HUES64 (cell line): ENCODE measurements at regions not wholly inside any gene's neighbourhood (a gene's known extent, or its start where the extent isn't known, plus 50 kb on each side); places are given as distances from the start of the nearest gene placed in this dataset.

Experiments
- H3K27ac ChIP-seq: 2 replicates; pipeline ENCODE4 v1.7.0; 2013; ENCODE audit warnings: low read depth, low read length, inconsistent platforms
- H3K27me3 ChIP-seq: 2 replicates; pipeline ENCODE4 v1.6.1; 2013; ENCODE audit warnings: mild to moderate bottlenecking, low read length; ENCODE audit not compliant: insufficient read depth
- H3K36me3 ChIP-seq: 2 replicates; pipeline ENCODE4 v1.6.1; 2013; ENCODE audit warnings: mild to moderate bottlenecking, low read length; ENCODE audit not compliant: insufficient read depth
- H3K4me1 ChIP-seq: 2 replicates; pipeline ENCODE4 v1.6.1; 2013; ENCODE audit warnings: mild to moderate bottlenecking, low read length, moderate library complexity; ENCODE audit not compliant: insufficient read depth
- H3K4me3 ChIP-seq: 2 replicates; pipeline ENCODE4 v1.5.1; 2013; ENCODE audit warnings: mild to moderate bottlenecking, low read length, moderate library complexity
- H3K9ac ChIP-seq: 2 replicates; pipeline ENCODE4 v1.6.1; 2013; ENCODE audit warnings: mild to moderate bottlenecking, low read depth, low read length
- H3K9me3 ChIP-seq: 2 replicates; pipeline ENCODE4 v1.6.1; 2013; ENCODE audit warnings: low read depth, low read length; ENCODE audit not compliant: insufficient read depth
- WGBS: fragments of 150-250, 120-280 bp; methylation state at CpG from one replicate; pipeline ENCODE4 v1.1.7; 2013; ENCODE audit warnings: missing lambda C conversion rate; 5-methylcytosine and 5-hydroxymethylcytosine counted together

DNA sequence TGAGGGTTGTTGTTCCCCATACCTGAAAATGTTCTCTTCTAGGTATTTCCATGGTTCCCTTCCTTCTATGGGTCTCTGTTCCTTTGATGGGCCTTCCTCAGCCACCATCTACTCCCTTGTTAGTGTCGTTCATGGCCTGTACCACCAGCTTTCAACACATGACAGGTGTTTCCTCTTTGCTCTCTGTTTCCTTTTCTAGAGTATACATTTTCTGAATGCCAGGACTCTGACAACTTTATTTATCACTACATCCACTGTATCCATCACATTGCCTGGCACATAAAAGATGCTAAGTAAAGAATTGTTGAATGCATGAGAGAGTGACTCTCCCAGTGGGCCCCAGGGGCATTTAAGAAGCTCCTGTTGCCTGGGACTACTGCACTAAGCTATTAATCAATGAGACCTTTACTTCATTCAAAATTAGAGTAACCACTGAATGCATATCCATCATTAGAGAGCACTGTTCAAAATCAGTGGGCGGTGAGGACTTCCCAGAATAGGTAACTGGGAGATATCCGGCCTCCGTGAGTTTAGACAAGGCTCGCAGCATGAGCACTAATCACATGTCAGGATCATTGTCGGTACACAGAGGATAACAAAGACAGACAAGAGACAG lies 255.0 kb downstream of the CBLN1 start:
- no peak overlapping the region for H3K27ac ChIP-seq
- no peaks in the 10 kb centered on the region for H3K36me3 ChIP-seq
- no peaks in the 10 kb centered on the region for H3K27me3 ChIP-seq
- H3K4me3 ChIP-seq = no peak overlapping the region
- peaks cover 20% of the 10 kb centered on the region for H3K4me1 ChIP-seq
- WGBS = 97% methylated on average over 6 of the region's 6 CpGs
- no peak overlapping the region for H3K9ac ChIP-seq
- no peaks in the 10 kb centered on the region for H3K9me3 ChIP-seq

DNA sequence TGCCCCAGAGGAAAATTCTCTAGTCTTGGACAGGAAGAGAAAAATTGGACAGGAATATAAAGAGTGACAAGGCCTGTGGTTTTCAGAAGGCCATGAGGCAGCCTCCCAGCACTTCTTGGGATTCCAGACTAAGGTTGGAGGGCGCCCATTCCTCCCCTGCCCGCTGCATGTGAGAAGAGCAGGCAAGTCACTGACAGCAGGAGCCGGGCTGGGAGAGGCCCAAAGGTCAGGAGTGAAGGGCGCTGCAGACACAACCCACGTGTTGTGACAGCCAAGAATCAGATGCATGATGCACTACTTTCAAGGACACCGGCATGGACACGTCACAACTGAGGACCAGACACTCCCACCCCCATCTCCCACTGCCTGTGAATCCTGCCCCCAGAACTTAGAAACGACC lies 256.7 kb downstream of the CBLN1 start:
- Histone ChIP-seq H3K4me3 (no peak overlapping the region), H3K4me1 (peaks cover 33% of the 10 kb centered on the region), H3K9ac (no peak overlapping the region), H3K9me3 (no peaks in the 10 kb centered on the region), H3K27me3 (no peaks in the 10 kb centered on the region), H3K36me3 (no peaks in the 10 kb centered on the region), H3K27ac (no peak overlapping the region)
- 92% methylated on average over 7 of the region's 8 CpGs for WGBS

DNA sequence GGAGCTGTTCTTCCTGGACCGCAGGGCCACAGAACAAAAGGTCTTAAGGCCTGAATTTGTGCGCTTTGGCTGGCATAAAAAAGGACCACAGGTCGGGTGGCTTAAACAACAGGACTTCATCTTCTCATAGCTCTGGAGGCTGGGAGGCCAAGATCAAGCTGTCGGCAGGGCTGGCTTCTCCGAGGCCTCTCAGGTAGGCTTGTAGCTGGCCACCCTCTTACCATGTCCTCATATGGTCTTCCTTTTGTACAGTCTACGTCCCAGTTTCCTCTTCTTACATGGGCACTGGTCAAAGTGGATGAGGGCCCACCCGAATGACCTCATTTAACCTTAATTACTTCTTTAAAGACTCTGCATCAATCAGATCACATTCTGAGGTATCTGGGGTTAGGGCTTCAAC lies 257.6 kb downstream of the CBLN1 start:
- 96% methylated on average over 7 of the region's 7 CpGs for WGBS
- Histone ChIP-seq H3K9ac (no peak overlapping the region), H3K9me3 (no peaks in the 10 kb centered on the region), H3K36me3 (no peaks in the 10 kb centered on the region), H3K27me3 (no peaks in the 10 kb centered on the region), H3K4me3 (no peak overlapping the region), H3K27ac (no peak overlapping the region), H3K4me1 (peaks cover 37% of the 10 kb centered on the region)

DNA sequence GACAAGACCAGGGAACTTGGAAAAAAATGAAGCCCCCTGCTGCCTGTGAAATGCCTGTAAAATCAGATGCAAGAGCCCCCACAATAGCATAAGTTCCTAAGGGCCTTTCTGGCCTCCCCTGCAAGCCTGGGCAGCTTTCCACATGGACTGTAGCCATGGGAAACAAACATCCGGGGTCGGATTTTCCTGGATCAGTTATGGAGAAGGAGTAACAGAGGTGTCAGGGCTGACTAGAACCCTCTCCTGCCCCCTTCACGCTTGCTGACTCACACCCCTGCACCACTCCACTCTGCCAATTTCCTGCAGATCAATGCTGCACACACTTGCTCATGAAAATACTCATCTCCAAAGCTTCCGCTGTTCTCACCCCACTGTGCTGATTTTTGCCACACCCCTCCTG lies 258.6 kb downstream of the CBLN1 start:
- peaks cover 41% of the 10 kb centered on the region for H3K4me1 ChIP-seq
- peak overlapping the region; percentile 38; the same call in 1 of the 2 replicates for H3K9ac ChIP-seq
- H3K36me3 ChIP-seq = no peaks in the 10 kb centered on the region
- 75% methylated on average over 4 of the region's 4 CpGs for WGBS
- H3K27ac ChIP-seq = 0 out of 2 replicates have a peak overlapping the region, but pooled peaks have one; percentile 36
- no peaks in the 10 kb centered on the region for H3K27me3 ChIP-seq
- no peak overlapping the region for H3K4me3 ChIP-seq
- no peaks in the 10 kb centered on the region for H3K9me3 ChIP-seq

DNA sequence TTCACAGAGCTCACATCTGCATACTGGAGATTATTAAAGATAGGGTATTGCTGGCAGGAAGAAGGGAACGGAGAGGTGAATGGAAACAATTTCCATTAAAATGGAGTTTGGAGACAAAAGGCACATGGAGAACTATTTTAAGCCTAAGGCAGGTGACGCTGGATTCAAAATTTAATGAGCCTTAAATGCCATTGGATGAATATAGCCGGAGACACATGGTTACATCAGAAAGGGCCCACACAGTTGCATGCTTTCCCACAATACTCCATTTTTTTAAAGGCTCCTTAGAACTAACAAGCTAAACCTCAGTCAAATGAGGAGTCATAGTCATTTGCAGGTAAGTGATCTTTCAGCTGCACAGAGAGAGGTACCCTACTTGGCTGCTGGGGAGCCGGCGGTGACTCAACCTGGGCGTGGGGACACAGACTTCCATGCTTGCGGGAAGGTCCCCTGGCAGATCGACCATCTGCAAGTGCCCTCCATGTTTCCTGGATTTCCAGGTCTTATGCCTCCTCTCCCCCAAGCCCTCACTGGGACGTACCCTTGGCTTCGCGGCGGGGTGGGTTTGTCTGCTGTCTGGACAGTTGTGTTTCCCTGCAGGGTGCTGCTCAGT lies 259.2 kb downstream of the CBLN1 start:
- 78% methylated on average over 12 of the region's 12 CpGs for WGBS
- no peaks in the 10 kb centered on the region for H3K9me3 ChIP-seq
- H3K9ac ChIP-seq = peak overlapping the region; percentile 38
- peaks cover 41% of the 10 kb centered on the region for H3K4me1 ChIP-seq
- H3K4me3 ChIP-seq = no peak overlapping the region
- H3K27ac ChIP-seq = peak overlapping the region; percentile 36; the same call in 1 of the 2 replicates
- no peaks in the 10 kb centered on the region for H3K27me3 ChIP-seq
- no peaks in the 10 kb centered on the region for H3K36me3 ChIP-seq

DNA sequence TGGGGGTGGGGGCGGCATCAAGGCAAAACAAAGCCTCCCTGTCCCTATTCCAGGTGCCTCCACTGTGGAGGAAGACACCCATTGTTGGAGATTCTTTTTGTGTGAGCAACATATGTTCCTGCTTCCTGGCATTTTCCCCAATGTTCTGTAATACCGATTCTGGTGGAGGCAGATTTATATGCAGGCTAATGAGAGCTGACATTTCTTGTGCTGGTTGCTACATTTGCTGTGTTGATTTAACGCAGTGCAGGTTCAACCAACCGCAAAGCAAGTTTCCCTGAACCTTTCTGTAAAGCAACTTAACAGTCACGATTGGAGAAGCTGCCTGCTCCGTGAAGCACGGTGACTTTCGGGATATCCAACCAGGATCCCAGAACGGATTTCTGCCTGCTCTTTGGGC lies 260.5 kb downstream of the CBLN1 start:
- 51% methylated on average over 9 of the region's 9 CpGs for WGBS
- peaks cover 41% of the 10 kb centered on the region for H3K4me1 ChIP-seq
- H3K4me3 ChIP-seq = no peak overlapping the region
- H3K27ac ChIP-seq = no peak overlapping the region
- 0 out of 2 replicates have a peak overlapping the region, but pooled peaks have one; percentile 2 for H3K9ac ChIP-seq
- no peaks in the 10 kb centered on the region for H3K36me3 ChIP-seq
- no peaks in the 10 kb centered on the region for H3K9me3 ChIP-seq
- H3K27me3 ChIP-seq = no peaks in the 10 kb centered on the region

DNA sequence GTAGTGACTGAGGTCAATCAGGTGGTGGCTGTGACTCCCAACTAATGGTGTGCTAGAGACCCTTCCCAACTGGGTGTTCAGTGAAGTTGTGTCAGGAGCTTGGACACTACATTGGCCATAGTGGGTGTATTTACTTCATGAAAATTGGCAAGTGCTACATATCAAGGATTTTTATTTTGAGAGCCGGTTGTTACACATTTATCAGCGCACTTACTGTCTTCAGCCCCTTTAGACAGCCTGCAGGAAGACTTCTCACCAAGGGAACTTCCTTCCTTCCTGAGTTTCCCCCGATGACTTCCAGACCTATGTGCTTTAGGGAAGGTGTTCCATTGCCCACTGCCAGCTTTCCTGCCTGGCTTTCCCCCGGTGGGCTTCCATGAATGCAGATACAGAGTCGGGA lies 261.2 kb downstream of the CBLN1 start:
- H3K27ac ChIP-seq = no peak overlapping the region
- no peaks in the 10 kb centered on the region for H3K36me3 ChIP-seq
- no peak overlapping the region for H3K9ac ChIP-seq
- H3K27me3 ChIP-seq = no peaks in the 10 kb centered on the region
- peaks cover 41% of the 10 kb centered on the region for H3K4me1 ChIP-seq
- no peak overlapping the region for H3K4me3 ChIP-seq
- no peaks in the 10 kb centered on the region for H3K9me3 ChIP-seq
- WGBS = 85% methylated on average over 5 of the region's 5 CpGs

DNA sequence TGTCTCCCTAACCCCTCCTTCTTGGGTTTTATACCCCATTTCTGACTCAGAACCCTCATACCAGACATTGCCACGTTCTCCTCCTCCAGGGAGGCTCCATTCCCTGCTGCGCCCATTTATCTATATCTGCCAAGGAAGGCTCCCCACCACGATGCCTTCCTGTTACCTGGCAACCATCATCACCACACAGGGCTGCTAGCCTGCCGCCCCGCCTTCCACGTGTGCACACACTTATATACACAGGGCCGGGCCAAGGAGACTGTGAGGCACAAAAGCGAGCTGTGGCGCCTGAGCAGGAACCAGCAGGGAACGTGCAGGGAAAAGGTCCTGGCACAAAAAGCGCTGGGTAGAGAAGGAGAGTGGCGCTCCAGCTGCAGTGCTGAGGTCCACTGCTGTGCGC lies 261.8 kb downstream of the CBLN1 start:
- no peaks in the 10 kb centered on the region for H3K27me3 ChIP-seq
- no peak overlapping the region for H3K4me3 ChIP-seq
- H3K9me3 ChIP-seq = no peaks in the 10 kb centered on the region
- H3K4me1 ChIP-seq = peaks cover 41% of the 10 kb centered on the region
- H3K27ac ChIP-seq = no peak overlapping the region
- 87% methylated on average over 13 of the region's 13 CpGs for WGBS
- H3K36me3 ChIP-seq = no peaks in the 10 kb centered on the region
- H3K9ac ChIP-seq = no peak overlapping the region

DNA sequence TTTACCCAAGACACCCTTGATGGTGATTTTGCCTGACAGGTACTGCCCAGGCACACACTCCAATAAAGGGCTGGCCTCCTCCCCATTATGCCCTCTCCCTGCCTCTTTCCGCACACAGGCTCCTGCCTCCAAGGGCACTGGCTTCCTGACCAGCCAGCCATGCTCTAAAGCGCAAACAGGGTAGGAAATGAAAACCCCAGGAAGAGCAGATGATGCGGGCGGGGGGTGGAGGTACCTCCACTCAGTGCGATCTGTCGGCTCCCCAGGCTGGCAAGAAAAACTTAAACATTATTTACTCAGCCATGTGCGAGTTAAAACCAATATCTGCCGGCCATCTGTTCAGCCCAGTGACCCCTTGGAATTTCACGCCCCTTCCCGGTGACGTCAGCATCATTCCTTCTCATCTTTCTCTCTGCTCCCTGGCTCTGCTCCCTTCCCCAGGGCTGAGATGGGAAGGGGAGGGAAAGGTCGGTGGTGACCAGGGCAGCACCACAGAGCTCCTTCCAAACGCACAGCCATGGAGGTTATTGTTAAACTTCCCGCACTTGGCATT lies 262.5 kb downstream of the CBLN1 start:
- H3K4me1 ChIP-seq = peaks cover 41% of the 10 kb centered on the region
- no peaks in the 10 kb centered on the region for H3K9me3 ChIP-seq
- no peaks in the 10 kb centered on the region for H3K36me3 ChIP-seq
- H3K27ac ChIP-seq = no peak overlapping the region
- 63% methylated on average over 13 of the region's 14 CpGs for WGBS
- 0 out of 2 replicates have a peak overlapping the region, but pooled peaks have one; percentile 8 for H3K4me3 ChIP-seq
- H3K9ac ChIP-seq = no peak overlapping the region
- H3K27me3 ChIP-seq = no peaks in the 10 kb centered on the region

DNA sequence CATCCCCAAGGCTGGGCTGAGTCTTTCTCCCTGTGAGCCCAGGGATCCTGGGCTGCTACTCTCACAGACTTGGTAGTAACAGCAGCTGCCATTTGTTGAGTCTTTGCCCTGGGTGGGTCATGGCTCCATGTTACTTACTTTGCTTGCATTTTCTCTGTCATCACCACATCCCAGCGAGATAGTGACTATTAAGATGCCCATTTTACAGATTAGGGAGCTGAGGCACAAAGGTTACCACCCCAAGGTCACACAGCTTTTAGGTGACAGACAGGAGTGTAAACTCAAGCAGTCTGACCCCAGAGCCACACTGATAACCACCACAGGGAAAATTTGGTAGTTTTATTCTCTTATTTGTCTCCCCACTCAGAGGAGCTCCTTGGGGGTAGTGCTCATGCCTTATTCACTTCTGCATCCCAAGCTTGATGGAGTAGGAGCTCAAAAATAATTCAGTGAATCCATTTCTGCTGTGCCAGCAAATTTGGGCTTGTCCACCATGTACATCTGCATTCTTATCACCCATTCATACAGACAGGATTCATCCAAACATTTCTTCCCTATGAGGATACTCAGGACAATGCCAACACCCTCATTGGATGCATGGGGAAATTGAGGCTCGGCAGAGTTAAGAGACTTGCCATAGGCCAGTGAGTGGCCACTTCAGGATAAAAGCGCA lies 263.2 kb downstream of the CBLN1 start:
- Histone ChIP-seq H3K27ac (no peak overlapping the region), H3K4me3 (no peak overlapping the region), H3K9me3 (no peaks in the 10 kb centered on the region), H3K9ac (no peak overlapping the region), H3K36me3 (no peaks in the 10 kb centered on the region), H3K27me3 (no peaks in the 10 kb centered on the region), H3K4me1 (peaks cover 38% of the 10 kb centered on the region)
- 95% methylated on average over 3 of the region's 3 CpGs for WGBS

DNA sequence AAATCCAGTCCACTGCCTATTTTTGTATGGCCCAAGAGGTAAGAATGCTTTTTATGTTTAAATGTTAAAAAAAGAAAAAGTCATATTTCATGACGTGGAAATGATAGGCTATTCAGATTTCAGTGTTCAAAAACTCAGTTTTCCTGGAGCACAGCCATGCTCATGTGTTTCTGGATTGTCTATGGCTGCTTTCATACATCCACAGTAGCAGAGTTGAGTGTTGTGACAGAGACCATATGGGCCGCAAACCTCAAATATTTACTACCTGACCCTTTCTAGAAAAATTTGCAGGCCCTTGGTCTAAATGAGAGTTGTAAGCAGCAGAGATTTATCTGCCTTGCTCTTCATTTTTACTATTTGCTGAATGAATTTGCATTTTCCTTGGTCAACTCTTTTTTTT lies 264.1 kb downstream of the CBLN1 start:
- H3K9ac ChIP-seq = no peak overlapping the region
- H3K9me3 ChIP-seq = no peaks in the 10 kb centered on the region
- H3K4me1 ChIP-seq = peaks cover 29% of the 10 kb centered on the region
- WGBS = 98% methylated on average over 1 of the region's 2 CpGs
- H3K27me3 ChIP-seq = no peaks in the 10 kb centered on the region
- H3K4me3 ChIP-seq = no peak overlapping the region
- H3K36me3 ChIP-seq = no peaks in the 10 kb centered on the region
- H3K27ac ChIP-seq = no peak overlapping the region
